Eye (tissue), 1 donor: ENCODE measurements at regions not wholly inside any gene's neighbourhood (a gene's known extent, or its start where the extent isn't known, plus 50 kb on each side); places are given as distances from the start of the nearest gene placed in this dataset.
A peak's percentile ranks its signal among the peaks of the same experiment; 100 is the strongest.

ENCODE experiments used
- DNase-seq: peaks from one replicate; pipeline ENCODE4 v3.0.0-alpha.2; 2015

DNA sequence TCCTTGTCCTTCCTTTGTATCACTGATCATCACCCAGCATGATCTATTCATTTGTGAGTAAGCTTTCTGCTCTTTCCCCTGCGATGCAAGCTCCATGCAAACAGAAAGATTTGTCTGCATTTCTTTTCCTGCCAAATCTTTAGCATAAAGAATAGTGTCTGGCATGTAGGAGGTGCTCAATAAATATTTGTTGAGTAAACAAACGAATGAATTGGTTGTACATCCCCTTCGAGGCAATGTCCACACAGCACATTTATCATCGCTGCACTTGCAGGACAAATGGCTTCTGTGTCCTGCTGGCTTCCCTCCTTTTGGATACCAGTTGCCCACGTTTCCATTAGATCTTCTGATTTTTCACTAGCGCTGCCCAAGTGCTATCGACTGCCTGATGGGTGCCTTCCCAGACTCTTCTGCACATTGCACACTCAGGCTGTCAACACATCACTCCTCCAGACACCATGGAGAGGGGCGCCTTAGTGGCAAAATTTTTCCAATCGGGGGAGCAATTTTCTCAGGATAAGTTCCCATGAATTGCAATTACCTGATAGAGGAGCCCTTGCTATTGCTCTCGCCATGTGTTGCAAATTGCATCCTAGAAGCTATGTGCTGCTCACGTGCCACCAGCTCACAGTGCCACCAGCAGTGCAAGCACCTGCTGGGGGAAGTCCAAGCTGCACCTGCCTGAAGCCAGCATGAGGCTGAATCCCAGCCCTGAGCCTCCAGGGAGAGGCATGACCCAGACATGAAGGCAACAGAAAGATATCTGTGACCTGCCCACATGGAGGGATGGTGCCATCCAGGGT, 206.6 kb downstream of the KIF26A start:
- DNase-seq = no peak

DNA sequence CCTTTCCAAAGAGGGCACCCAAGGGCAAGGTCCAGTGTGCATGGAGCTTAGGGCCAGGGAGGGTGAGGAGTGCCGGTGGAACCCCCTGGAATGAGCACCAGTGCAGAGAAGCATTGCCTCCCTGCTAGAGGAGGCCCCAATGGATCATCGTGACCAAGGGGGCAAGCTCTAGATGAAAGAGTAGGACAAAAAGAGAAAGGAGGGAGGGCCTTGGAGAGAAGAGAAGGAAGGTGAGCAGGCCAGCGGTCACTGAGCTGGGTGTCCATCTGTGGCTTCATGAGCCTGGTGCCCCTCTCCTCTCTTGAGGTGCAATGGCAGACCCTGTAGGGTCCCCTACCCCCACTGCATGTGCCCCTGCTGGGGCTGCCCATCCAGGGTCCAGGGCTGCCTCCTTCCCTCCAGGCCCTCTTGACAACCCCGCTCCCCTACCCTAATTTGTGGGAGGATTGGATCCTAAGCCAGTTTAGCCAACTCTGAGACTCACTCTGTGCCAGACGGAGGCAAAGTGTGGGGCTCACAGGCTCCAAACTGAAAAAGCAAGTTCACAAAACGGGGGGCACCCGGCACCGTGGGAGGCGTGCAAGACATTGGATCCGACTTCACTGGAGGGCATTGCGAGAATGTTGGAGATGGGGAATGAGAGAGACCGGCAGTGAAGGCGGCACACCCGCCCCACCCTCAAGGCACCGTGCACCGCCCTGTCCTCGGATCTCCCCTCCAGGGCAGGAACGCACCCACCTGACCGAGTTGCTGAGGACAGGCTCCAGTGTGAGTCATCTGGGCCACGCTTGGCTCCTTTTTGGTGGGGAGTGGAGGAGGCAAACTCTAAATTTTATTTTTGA, 207.5 kb downstream of the KIF26A start:
- DNase-seq = no peak

DNA sequence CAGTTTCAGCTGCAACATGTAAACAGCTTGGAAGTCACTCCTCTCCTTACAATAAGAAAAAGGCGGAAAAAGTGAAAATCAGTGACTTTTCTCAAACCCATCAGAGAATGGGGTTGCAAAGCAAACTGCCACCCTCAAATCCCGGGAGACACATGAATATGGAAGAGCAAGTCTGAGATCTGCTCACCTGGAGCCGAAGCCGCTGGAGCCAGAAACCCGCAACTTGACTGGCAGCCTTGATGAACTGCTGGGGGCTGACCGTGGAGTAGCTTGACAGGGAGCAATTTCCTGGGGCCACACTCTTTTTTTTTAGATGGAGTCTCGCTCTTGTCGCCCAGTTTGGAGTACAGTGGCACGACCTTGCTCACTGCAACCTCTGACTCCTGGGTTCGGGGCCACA, 208.2 kb downstream of the KIF26A start:
- DNase-seq = no peak

DNA sequence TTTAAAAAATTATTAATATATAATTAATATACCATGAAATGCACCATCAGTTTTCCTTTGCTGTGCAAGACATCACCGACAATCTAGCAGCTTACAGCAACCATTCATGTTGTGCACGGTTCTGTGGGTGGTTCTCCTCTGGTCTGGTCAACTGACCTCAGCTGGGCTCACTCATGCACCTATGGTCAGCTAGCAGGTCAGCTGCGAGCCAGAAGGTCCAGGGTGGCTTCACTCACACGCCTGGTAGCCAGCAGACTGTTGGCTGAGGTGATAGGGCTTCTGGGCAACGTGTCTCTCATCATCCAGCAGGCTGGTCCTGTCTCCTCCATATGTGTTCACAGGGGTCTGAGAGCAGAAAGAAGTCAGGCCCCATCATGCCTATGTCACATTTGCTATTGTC, 210.4 kb downstream of the KIF26A start:
- no peak for DNase-seq

DNA sequence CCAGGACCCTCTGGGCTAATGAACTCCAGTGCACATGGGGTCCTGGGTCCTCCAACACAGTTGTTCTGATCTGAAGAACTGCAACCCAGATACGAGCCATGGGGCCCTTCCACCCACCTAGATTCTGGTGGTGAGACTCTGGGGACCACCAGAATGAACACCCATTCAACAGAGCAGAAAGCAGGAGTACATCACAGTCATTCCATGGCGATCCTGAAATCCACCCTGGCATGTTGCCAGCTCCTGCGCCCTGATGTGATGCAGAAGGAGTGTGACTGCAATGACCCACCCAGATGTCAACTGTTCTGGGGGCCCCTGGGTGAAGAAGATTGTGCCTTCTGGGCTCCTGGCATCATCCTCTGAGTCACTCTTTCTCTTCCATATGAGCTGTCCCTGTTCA, 211.6 kb downstream of the KIF26A start:
- DNase-seq = no peak

DNA sequence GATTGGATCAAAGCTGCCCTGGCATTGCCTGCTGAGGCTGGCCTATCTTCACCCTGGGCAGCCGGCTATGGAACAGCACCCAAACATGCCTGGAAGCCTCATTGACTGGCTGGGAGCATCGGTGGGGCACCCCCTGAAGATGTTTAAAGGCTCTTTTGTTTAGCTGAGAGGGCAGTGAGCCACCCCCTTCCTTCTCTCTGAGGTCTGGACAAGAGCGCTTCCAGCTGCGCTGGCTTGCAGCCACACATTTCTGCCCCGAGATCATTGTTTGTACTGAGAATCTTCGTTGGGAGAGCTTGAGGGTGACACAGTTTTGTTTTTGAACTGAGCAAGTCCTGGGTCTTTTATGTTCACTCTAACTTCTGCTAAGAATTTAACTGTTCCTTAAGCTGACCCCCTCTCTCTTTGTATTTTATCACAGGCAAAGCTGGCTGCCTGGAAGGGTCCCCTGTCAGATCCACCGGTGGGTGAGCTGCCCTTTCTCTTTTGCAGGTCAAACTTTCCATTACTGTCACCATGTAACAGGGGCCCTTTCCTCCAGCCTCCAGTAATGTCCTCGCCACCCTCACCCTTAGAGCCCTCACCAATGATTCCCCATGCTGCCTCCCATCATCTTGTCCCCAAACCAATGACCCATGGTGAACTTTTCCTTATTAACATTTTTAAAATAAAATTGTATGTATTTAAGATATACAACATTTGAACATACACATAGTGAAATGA, 212.2 kb downstream of the KIF26A start:
- peak; percentile 58 for DNase-seq

DNA sequence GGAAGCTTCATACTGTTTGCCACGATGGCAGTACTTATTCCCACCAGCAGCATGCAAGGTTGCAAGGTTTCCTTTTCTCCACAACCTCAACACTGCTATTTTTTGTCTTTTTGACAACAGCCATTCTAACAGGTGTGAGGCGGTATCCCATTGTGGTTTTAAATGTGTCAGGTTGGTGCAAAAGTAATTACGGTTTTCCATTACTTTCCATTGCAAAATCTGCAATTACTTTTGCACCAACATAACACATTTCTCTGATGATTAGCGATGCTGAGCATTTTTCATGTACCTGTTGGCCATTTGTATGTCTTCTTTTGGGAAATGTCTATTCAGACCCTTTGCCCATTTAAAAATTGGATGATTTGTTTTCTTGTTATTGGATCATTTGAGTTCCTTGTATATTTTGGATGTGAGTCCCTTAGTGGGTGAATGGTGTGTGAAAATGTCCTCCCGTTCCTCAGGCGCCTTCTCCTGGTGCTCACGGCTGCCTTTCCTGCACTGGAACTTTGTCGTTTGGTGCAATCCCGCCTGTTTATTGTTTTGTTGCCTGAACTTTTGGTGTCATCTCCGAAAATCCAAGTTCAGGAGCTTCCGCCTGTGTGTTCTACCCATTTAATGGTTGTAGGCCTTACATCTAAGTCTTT, 213.6 kb downstream of the KIF26A start:
- no peak for DNase-seq

DNA sequence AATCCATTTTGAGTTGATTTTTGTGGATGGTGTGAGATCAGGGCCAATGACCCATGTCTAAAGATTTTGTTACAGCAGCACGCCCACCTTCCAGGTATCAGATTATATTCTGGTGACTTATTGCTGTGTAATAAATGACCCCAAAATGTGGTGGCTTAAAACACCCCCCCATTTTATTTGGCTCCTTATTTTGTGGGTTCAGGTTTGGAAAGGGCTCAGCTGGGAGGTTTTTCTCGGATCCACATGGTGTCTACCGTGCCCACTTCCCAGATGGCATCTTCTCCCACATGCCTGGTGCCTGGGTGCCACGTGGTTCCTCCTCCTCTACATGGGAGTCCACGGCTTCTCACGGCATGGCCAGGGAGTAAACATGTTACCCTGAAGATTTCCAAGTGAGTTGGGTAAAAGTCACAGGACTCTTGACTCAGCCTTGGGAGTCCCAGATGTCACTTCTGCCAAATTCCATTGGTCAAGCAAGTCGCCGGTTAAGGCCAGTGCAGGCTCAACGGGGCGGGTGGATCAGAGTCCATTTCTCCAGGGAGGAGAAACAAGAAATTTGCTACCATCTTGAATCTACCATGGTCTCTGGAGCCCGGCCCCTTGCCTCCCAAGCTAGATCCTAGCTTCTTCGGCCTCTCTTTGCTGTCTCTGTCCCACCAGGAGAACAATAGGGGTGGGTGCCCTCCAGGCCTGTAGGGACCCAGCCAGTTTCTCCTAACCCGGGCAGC, 214.3 kb downstream of the KIF26A start:
- DNase-seq = no peak

DNA sequence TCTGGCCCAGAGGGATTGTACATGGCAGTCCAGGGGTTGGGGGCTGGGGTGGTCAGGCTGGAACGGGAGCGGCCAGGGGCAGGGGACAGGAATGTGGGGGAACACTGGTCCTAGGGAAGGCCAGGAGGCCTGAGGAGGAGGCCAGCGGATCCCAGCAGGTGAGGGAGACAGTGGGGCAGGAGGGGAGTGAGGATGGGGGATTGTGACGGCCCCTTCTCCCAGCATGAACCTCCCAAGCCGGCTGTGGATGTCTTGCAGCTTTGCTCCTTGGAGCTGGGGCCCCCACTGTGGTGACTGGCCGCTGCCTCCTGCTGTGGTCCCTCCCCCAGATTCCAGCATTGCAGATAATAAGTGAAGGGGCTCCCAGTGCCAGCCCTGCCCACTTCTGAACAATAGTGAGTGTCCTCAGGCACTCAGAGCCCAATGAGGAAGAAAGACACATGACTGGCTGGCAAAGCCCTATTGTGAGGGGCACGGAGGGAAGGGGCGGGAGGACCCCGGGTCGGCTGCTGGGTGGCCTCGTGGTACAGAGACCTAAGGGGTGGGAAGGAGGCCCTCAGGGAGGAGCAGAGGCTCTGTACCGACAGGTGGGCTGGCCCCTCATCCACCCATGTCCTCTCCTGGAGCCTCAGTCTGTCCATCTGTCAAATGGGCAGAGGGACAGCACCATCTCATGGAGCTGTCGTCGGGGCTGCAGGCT, 215.0 kb downstream of the KIF26A start:
- DNase-seq = no peak

DNA sequence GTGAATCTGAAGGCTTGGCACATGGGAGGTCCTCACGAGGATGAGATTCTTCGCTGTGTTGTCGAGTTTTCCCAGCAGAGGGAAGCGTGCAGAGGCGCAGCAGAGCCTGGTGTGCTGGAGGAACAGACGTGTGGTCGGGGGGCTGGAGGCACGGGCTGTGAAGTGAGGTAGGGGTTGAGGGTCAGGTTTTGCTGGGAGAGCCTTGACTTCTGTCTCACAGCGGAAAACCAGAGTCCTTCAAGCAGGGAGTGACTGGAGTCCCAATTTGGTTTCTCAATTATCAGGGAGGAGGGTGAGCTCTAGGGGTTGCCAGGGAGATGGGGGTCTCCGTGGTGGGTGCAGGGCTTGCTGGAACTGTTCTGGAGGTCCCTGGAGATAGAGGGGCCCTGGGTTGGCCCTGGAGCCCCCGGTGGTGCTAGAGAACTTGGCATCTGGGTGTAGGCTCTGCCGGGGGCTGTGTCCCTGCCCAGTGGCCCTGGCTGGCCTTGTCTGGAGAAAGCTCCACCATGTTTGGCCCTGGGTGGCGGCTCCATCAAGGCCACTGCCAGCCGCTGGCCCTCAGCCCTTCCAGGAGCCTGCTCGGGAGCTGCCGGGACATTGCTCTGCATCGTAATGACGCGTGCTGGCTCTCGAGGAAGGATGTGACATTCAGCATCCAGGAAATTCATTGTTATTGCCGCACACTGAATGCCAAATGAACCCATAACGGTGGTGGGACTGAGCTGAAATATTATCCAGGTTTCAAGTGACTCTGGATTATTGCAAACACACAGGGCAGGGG, 215.7 kb downstream of the KIF26A start:
- no peak for DNase-seq

DNA sequence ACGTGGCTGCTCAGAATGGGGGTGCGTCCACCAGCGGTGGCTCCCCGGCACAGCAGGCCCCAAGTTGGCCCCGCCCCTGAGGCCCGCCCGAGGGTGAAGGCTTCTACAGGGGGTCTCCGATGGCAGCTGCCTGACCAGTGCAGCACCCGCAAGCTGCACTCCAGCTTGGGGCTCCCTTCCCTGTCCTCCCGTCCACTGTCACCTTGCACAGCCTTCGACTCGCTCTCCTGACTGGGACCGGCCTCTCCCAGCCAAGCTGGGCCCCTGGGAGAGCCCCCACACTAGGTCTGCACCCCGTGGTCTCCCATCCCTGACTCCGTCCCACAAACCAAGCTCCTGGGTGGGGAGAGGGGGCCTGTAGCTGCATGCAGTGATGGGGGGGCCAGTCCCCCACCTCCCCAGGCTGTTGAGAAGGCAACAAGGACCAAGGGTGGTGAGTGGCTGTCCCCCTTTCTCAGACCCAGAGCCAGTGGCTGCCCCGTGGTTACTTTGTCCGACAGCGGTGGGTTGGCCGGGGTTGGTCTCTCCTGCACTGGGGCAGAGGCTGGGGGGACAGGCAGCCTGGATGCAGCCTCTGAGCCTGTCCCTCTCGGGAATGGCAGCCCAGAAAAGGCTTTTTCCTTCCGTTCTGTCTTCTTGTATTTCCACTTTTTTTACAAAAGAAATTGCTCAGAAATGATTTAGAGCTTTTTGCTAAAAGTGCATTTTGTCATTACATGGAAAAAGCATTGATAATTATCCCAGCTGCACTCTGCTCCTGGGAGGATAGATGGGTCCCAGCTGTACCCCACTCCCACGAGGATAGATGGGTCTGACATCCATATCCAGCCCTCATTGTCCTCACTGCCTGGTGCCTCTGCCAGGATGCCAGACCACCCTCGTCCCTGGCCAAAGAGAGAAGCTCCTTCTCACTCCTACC, 217.0 kb downstream of the KIF26A start:
- DNase-seq = no peak

DNA sequence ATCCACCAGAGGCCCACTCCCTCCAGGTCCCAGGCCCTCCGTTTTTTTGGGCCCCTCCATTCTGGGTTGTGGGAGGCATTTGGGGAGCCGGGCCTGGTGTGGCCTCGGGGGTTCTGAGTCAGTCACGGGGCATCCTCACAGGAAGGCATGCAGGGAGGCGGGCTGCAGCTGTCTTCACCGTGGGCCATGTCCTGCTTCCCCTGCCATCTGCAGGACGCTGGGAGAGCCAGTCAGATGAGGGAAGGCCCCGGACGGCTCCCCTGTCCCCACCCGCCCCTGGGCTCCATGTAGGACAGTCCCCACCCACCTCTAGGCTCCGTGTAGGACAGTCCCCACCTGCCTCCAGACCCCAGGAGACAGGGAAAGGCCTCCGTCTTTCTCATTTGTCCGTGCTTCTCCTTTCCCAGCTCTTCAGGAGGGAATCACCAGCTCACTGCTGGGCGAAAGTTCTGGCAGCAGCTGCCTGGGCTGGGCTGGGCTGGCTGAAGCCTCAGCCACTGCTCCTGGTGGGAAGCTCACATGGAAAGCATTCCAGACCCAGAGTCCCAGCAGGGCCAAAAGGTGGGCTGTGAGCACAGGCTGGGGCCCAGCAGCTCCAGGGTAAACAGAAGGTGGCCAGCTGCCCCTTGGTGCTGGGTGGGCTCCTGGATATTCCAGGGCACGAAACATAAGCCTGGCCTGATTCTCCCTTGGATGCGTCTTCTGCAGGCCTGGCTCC, 217.8 kb downstream of the KIF26A start:
- no peak for DNase-seq

DNA sequence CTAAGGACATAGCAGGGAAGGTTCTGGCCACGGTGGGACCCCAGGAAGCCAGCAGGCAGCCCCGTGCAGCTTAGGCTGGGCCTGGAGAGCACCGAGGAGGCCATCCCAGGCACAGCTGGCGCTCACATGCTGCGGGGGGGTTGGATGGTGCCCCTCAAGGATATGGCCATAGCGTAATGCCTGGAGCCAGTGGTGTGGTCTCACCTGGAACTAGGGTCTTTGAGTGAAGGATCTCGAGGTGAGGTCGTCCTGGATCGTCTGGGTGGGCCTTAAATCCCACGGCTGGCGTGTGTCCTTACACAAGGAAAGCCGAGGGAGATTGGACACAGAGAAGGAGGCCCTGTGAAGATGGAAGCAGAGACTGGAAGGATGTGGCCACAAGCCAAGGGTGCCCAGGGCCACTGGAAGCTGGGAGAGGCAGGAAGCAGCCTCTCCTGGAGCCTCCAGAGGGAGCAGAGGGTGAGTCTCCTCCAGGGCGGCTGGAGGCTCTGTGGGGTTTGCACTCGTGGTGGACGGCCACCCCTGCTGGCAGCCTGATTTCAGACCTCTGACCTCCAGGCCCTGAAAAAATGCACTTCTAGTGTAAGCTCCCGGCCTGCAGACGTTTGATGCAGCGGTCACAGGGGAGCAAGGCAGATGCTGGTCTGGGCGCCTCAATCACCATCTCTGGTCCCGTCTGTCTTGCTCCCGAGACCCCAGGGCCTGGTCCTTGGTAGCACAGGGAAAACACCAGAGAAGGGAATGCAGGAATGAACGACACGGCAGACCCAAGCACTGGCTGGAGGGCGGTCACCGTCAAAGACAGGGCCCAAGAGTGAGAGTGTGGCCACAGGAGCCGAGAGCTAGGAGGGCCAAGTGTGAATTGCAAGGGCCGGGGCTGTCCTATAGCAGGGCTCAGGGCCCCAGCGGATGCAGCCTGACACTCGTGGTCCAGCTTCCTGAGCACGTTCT, 218.6 kb downstream of the KIF26A start:
- DNase-seq = no peak

DNA sequence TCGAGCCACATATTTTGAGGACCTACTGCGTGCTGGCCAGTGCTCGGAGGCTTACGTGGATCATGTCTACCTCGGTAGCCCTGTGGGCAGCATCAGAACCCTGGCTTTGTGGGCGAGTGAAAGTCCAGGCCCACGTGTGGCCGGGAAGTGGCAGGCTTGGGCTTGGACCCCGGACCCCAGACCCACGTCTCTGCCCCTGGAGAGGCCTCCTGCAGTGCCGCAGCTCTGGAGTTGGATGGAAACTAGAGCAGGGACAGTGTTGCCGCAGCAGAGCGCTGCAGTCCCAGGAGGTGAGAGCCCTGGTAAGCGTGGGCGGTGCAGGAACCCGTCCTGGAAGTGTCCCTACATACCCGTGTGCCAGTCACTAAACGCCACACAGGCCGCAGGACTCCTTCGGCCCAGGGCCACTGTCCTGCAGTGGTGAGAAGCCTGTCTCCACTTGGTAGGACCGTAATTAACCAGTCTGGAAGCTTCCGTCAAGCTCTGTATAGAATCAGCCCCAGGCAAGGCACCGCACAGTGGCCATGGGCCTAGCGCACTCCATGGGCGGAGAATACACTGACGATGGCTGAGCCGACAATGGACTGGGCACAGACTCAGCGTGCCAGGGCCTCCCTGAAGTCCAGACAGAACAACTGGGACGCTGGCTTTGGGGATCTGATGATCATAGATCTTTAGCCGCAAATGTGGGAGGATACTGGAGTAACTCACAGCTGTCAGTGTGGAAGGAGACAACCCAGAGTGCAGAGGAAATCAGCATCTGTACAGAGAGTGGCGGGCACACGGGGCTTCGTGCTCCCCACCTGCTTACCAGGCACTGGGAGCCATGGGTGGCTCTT, 219.5 kb downstream of the KIF26A start:
- DNase-seq = no peak

DNA sequence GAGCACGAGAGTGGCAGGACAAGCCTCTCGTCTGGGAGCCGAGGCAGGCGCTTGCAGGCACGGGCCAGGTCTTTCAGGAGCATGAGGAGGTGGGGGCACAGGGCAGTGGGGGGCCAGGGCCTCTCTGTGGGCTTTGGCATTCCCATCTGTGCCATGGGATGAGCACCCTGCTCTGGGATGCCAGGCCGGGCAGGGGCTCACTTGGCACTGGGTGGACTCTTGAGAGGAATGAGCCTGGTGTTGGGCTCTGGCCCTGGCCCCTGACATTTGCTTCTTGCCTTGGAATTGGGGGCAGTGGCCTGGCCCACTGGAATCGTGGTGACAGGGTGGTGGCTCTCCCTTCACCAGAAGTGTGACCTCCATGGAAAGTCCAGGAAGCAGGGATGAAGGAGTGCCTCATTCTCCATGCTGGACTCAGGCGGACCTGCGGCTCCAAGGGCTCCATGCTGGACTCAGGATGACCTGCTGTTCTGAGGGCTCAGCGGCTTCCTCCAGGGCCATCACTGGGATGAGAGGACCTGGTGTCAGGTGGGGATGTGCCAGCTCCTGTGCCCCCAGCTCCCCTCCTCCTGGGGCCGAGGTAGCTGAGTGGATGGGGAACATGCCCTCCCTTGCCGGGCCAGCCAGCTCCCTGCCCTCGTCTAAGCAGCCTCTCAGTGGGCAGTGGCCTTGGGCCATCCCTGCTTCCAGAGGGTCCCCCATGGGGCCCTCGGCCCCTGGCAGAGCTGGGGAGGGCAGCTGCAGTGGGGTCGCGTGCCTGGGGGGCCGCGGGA, 220.3 kb downstream of the KIF26A start:
- no peak for DNase-seq
